Vagina (tissue), 2 donors: ENCODE measurements at regions not wholly inside any gene's neighbourhood (a gene's known extent, or its start where the extent isn't known, plus 50 kb on each side); places are given as distances from the start of the nearest gene placed in this dataset.

ENCODE experiments used
- DNase-seq, 2 donors: peaks; one replicate each; pipeline ENCODE4 v3.0.0-alpha.2; 2017; ENCODE audit errors: extremely low spot score in 2 of 2
- H3K27ac ChIP-seq: fragments of 200-600 bp; sonication (generic); one replicate; pipeline ENCODE4 v1.5.1; 2019
- H3K27me3 ChIP-seq: fragments of 200-600 bp; sonication (generic); one replicate; pipeline ENCODE4 v1.5.1; 2019
- H3K36me3 ChIP-seq, 2 donors: fragments of 200-600 bp; sonication (generic); one replicate each; pipeline ENCODE4 v1.5.1; 2017 to 2019
- H3K4me1 ChIP-seq: fragments of 200-600 bp; sonication (generic); one replicate; pipeline ENCODE4 v1.5.1; 2019
- H3K4me3 ChIP-seq, 2 donors: fragments of 200-600 bp; sonication (generic); 1 replicate in 1 of 2; 2 replicates in 1 of 2; pipeline ENCODE4 v1.5.1; 2016 to 2019
- H3K9me3 ChIP-seq: fragments of 200-600 bp; sonication (generic); one replicate; pipeline ENCODE4 v1.5.1; 2019
- CTCF ChIP-seq, 3 experiments: fragments of 450-650 bp in 2 of 3; fragments of 200-600 bp in 1 of 3; sonication (generic) in 1 of 3; IDR thresholded peaks; one replicate each; pipeline ENCODE4 v1.5.1; 2017 to 2019; ENCODE audit warnings: antibody characterized with exemption in 3 of 3, mild to moderate bottlenecking in 2 of 3, moderate library complexity in 2 of 3
- POLR2A ChIP-seq, 2 donors: fragments of 450-650 bp; IDR thresholded peaks; one replicate each; pipeline ENCODE4 v1.6.1; 2017; ENCODE audit warnings: antibody characterized with exemption in 2 of 2, mild to moderate bottlenecking in 2 of 2, moderate library complexity in 2 of 2
- POLR2AphosphoS5 ChIP-seq, 2 donors: sonication (generic); formaldehyde crosslinking; IDR thresholded peaks; one replicate each; pipeline ENCODE4 v1.9.0; 2017; ENCODE audit warnings: antibody characterized with exemption in 2 of 2, mild to moderate bottlenecking in 2 of 2, low read depth in 1 of 2; ENCODE audit not compliant: insufficient read depth in 1 of 2
- intact Hi-C: fragments of 100-400 bp; cut with DNase I; formaldehyde crosslinking; loops from one replicate; pipeline ENCODE4 v1.15.1; 2023

- TF ChIP-seq CTCF (IDR thresholded peaks at IDR 0.05) = no peak
- no peak for TF ChIP-seq POLR2AphosphoS5 (IDR thresholded peaks at IDR 0.05; ENCODE audit: insufficient read depth in 1 of 2, low read depth in 1 of 2)
- no peak for TF ChIP-seq POLR2A (IDR thresholded peaks at IDR 0.05)
- intact Hi-C loops = loop anchor here (2.0 kb wide), 1 partner anchor 24 kb away; no protein-coding TSS in a partner anchor
- no peak for DNase-seq
- no peak overlapping the region for H3K27ac ChIP-seq
- no peaks in the 10 kb centered on the region for H3K4me1 ChIP-seq
- H3K27me3 ChIP-seq = no peaks in the 10 kb centered on the region
- H3K9me3 ChIP-seq = no peaks in the 10 kb centered on the region
- no peak overlapping the region for H3K4me3 ChIP-seq
- no peaks in the 10 kb centered on the region for H3K36me3 ChIP-seq
Observed at GRCh38 chr5:93342563-93343061, 238.4 kb downstream of the NR2F1-AS1 start.

DNA sequence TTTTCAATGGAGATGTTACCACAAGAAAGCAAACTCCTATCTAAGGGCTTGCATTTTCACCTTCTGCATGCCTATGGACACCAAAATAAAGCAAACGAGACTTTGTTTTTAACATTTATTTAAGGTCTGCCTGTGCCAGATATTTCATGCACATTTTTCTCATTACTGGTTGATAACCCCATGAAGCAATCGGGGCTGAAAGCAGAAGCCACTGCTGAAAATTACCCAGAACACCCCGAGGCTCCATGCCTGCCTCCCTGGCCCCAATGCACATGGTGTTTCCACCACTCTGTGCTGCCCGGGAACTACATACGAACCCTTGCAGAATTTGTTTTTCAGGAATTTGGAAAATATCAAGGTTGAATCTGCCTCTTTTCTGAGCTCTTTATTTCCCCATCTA, 240.1 kb downstream of the NR2F1-AS1 start:
- DNase-seq = no peak
- no peak overlapping the region for H3K4me3 ChIP-seq
- TF ChIP-seq POLR2A (IDR thresholded peaks at IDR 0.05) (no peak), POLR2AphosphoS5 (IDR thresholded peaks at IDR 0.05; ENCODE audit: insufficient read depth in 1 of 2, low read depth in 1 of 2) (no peak), CTCF (IDR thresholded peaks at IDR 0.05) (no peak)
- no peaks in the 10 kb centered on the region for H3K4me1 ChIP-seq
- intact Hi-C loops = no loop called here
- H3K9me3 ChIP-seq = no peaks in the 10 kb centered on the region
- H3K36me3 ChIP-seq = no peaks in the 10 kb centered on the region
- no peak overlapping the region for H3K27ac ChIP-seq
- H3K27me3 ChIP-seq = no peaks in the 10 kb centered on the region

DNA sequence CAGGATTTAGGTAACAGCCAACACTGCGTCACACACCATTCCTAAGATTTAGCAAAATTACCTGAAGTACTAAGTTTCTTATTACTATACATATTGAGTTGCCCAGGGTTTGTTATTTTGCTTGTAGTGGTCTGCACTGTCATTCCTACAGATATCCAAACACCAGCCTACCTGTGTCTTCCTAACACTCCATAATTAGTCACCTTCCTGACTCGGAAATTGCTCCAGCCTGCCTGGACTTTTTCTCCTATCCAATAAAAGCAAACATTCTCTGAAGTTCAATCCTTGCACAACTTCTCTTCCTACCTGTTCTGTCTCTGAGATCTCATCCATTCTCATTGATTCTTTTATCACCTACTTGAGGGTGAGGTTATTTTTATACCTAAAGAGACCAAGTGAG, 243.9 kb downstream of the NR2F1-AS1 start:
- Histone ChIP-seq H3K36me3 (no peaks in the 10 kb centered on the region), H3K9me3 (no peaks in the 10 kb centered on the region), H3K27me3 (no peaks in the 10 kb centered on the region), H3K27ac (no peak overlapping the region), H3K4me3 (no peak overlapping the region), H3K4me1 (no peaks in the 10 kb centered on the region)
- TF ChIP-seq CTCF (IDR thresholded peaks at IDR 0.05) (no peak), POLR2AphosphoS5 (IDR thresholded peaks at IDR 0.05; ENCODE audit: insufficient read depth in 1 of 2, low read depth in 1 of 2) (no peak), POLR2A (IDR thresholded peaks at IDR 0.05) (no peak)
- no peak for DNase-seq
- intact Hi-C loops = no loop called here

DNA sequence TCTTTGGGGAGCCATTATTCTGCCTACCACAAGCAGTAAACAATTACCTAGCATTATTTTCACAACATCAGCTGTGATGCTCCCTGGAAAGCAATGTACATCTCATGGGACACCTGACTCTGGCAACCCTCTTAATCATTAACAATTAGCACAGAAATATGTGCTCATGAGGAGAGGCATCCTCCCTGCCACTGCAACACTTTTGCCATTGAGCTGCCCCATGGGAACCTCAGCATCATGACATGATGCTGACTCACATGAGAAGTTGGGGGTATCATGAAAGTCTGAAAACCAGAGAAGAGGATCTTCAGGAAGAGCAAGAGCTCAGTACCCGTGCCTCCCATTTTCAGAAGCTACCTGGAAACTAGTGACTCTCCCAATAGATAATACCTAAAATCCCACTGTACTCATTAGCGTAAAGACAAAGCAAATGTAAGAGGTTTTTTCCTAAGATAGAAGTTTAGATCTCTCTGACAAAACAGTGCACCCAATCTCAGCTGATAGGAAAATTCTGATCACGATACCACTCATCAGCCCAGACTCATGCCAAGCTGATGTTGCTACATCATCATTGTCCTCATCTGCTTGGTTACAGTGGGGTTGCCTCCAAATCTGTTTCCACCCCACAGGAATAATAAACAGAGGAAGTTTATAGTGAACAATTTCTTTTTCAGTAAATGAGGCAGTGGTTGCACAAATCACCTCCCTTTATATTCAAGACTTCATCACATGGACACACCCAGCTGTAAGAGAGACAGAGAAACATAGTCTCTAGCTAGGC, 244.5 kb downstream of the NR2F1-AS1 start:
- Histone ChIP-seq H3K4me3 (no peak overlapping the region), H3K9me3 (no peaks in the 10 kb centered on the region), H3K27ac (no peak overlapping the region), H3K36me3 (no peaks in the 10 kb centered on the region), H3K27me3 (no peaks in the 10 kb centered on the region), H3K4me1 (no peaks in the 10 kb centered on the region)
- DNase-seq = no peak
- intact Hi-C loops = no loop called here
- TF ChIP-seq POLR2A (IDR thresholded peaks at IDR 0.05) (no peak), CTCF (IDR thresholded peaks at IDR 0.05) (no peak), POLR2AphosphoS5 (IDR thresholded peaks at IDR 0.05; ENCODE audit: insufficient read depth in 1 of 2, low read depth in 1 of 2) (no peak)

GRCh38 chr5:93331863-93332262, 249.2 kb downstream of the NR2F1-AS1 start:
- no peaks in the 10 kb centered on the region for H3K9me3 ChIP-seq
- H3K27ac ChIP-seq = no peak overlapping the region
- H3K4me1 ChIP-seq = no peaks in the 10 kb centered on the region
- TF ChIP-seq CTCF (IDR thresholded peaks at IDR 0.05) (no peak), POLR2A (IDR thresholded peaks at IDR 0.05) (no peak), POLR2AphosphoS5 (IDR thresholded peaks at IDR 0.05; ENCODE audit: insufficient read depth in 1 of 2, low read depth in 1 of 2) (no peak)
- H3K36me3 ChIP-seq = no peaks in the 10 kb centered on the region
- DNase-seq = no peak
- H3K27me3 ChIP-seq = no peaks in the 10 kb centered on the region
- no peak overlapping the region for H3K4me3 ChIP-seq
- intact Hi-C loops = no loop called here
